ENCODE measurements at regions not wholly inside any gene's neighbourhood (a gene's known extent, or its start where the extent isn't known, plus 50 kb on each side); places are given as distances from the start of the nearest gene placed in this dataset.

DNA sequence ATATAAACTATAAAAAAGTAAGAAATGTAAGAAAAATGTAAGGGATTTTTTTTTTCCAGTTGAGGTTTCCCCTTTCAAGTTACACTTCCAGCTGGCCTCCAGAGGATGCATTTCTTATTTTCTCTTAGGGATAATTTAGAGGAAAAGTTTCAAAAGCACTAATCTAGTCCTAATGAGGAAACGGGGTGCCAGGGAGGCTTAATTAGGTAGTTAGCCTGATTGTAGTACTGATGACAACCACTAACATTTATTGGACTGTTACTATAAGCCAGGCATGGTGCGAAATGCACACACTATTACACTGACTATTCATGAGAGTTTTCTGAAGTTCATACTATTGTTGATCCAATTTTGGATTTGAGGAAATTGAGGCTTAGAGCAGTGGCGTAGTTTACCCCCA, 290.8 kb upstream of the FMN2 start:
- TF ChIP-seq, protein P1, sequence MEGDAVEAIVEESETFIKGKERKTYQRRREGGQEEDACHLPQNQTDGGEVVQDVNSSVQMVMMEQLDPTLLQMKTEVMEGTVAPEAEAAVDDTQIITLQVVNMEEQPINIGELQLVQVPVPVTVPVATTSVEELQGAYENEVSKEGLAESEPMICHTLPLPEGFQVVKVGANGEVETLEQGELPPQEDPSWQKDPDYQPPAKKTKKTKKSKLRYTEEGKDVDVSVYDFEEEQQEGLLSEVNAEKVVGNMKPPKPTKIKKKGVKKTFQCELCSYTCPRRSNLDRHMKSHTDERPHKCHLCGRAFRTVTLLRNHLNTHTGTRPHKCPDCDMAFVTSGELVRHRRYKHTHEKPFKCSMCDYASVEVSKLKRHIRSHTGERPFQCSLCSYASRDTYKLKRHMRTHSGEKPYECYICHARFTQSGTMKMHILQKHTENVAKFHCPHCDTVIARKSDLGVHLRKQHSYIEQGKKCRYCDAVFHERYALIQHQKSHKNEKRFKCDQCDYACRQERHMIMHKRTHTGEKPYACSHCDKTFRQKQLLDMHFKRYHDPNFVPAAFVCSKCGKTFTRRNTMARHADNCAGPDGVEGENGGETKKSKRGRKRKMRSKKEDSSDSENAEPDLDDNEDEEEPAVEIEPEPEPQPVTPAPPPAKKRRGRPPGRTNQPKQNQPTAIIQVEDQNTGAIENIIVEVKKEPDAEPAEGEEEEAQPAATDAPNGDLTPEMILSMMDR (IDR thresholded peaks at IDR 0.05; ENCODE audit: low read length), result no peak
- no peak for TF ChIP-seq EZH2 (optimal IDR thresholded peaks at IDR 0.05; ENCODE audit: low read depth, low read length)
